B cell (primary cell): ENCODE measurements at regions not wholly inside any gene's neighbourhood (a gene's known extent, or its start where the extent isn't known, plus 50 kb on each side); places are given as distances from the start of the nearest gene placed in this dataset.

Experiments used
- ATAC-seq: fragments of 200-7000 bp; cut with Tn5 transposase; one replicate; pipeline ENCODE4 v1.10.0; 2021; ENCODE audit warnings: low read depth, mild to moderate bottlenecking, moderate number of reproducible peaks, moderate library complexity
- CTCF ChIA-PET: fragments of 350-600 bp; sonication (Branson Sonifier 250); formaldehyde crosslinking; loops from one replicate; lab custom pipeline; 2021; ENCODE audit warnings: antibody characterized with exemption, inconsistent platforms; lab: Charles Lee
- POLR2A ChIA-PET: fragments of 350-600 bp; sonication (Branson Sonifier 250); formaldehyde crosslinking; loops from one replicate; lab custom pipeline; 2021; ENCODE audit warnings: antibody characterized with exemption; lab: Charles Lee
- DNase-seq: peaks from one replicate; pipeline ENCODE4 v3.0.0; 2013
- H2AFZ ChIP-seq: 2 replicates; pipeline ENCODE4 v1.6.1; 2012; ENCODE audit warnings: mild to moderate bottlenecking, low read depth, low read length; ENCODE audit not compliant: insufficient read depth, poor library complexity, severe bottlenecking
- H3K27ac ChIP-seq, 2 donors: 1 replicate in 1 of 2; 2 replicates in 1 of 2; pipeline ENCODE4 v1.5.1; 2012 to 2013; ENCODE audit warnings: low read length in 2 of 2, mild to moderate bottlenecking in 2 of 2, moderate library complexity in 1 of 2
- H3K27me3 ChIP-seq, 4 experiments: fragments of 200-600 bp in 1 of 4; sonication (generic) in 1 of 4; replicated peaks in 1 of 4; 1 replicate in 2 of 4; 2 replicates in 2 of 4; pipeline versions ENCODE4 v1.6.1 to v1.7.0; 2013 to 2016; ENCODE audit warnings: low read length in 3 of 4, mild to moderate bottlenecking in 2 of 4, mixed read lengths in 1 of 4, moderate library complexity in 1 of 4; ENCODE audit not compliant: insufficient read depth in 4 of 4, control insufficient read depth in 3 of 4; ENCODE audit errors: control extremely low read depth in 1 of 4
- H3K36me3 ChIP-seq, 2 experiments: replicated peaks in 1 of 2; 1 replicate in 1 of 2; 2 replicates in 1 of 2; pipeline versions ENCODE4 v1.6.1 to v1.7.1; 2013; ENCODE audit warnings: low read length in 1 of 2; ENCODE audit not compliant: insufficient read depth in 2 of 2, control insufficient read depth in 1 of 2; ENCODE audit errors: control extremely low read depth in 1 of 2, extremely low read depth in 1 of 2
- H3K4me1 ChIP-seq, 2 donors: fragments of 200-600 bp in 1 of 2; sonication (generic) in 1 of 2; 1 replicate in 1 of 2; 2 replicates in 1 of 2; pipeline versions ENCODE4 v1.5.1 to v1.6.1; 2013 to 2017; ENCODE audit warnings: low read length in 2 of 2; ENCODE audit not compliant: control insufficient read depth in 2 of 2, insufficient read depth in 2 of 2
- H3K4me2 ChIP-seq: replicated peaks from 2 replicates; pipeline ENCODE3; 2012; ENCODE audit warnings: mild to moderate bottlenecking, low read depth, low read length; ENCODE audit not compliant: poor library complexity, severe bottlenecking
- H3K4me3 ChIP-seq, 5 experiments: fragments of 200-600 bp in 1 of 5; sonication (generic) in 1 of 5; 1 replicate in 3 of 5; 2 replicates in 2 of 5; pipeline versions ENCODE4 v1.5.1 to v1.7.0; 2011 to 2016; ENCODE audit warnings: low read length in 4 of 5, mild to moderate bottlenecking in 4 of 5, low read depth in 2 of 5, control low read depth in 1 of 5, moderate library complexity in 1 of 5; ENCODE audit not compliant: insufficient read depth in 1 of 5; ENCODE audit errors: control extremely low read depth in 1 of 5, extremely low read depth in 1 of 5
- H3K79me2 ChIP-seq: fragments of 200-600 bp; sonication (generic); one replicate; pipeline ENCODE4 v1.6.0; 2016; ENCODE audit warnings: low read length; ENCODE audit not compliant: control insufficient read depth, insufficient read depth
- H3K9ac ChIP-seq: fragments of 200-600 bp; sonication (generic); 2 replicates; pipeline ENCODE4 v1.6.1; 2017; ENCODE audit warnings: mild to moderate bottlenecking, low read length, moderate library complexity
- H3K9me3 ChIP-seq, 3 donors: one replicate each; pipeline versions ENCODE4 v1.6.1 to v1.7.1; 2013; ENCODE audit warnings: low read length in 2 of 3; ENCODE audit not compliant: control insufficient read depth in 2 of 3, insufficient read depth in 1 of 3; ENCODE audit errors: control extremely low read depth in 1 of 3
- H4K20me1 ChIP-seq: 2 replicates; pipeline ENCODE4 v1.6.0; 2012; ENCODE audit warnings: mild to moderate bottlenecking, low read length; ENCODE audit not compliant: insufficient read depth, control insufficient read depth, poor library complexity, severe bottlenecking
- H3K27ac Mint-ChIP-seq: one replicate; pipeline ENCODE4 v1.8.0; 2021; ENCODE audit warnings: mixed read lengths
- H3K27me3 Mint-ChIP-seq: one replicate; pipeline ENCODE4 v1.8.0; 2021; ENCODE audit warnings: mixed read lengths
- H3K4me1 Mint-ChIP-seq: one replicate; pipeline ENCODE4 v1.8.0; 2021; ENCODE audit warnings: mixed read lengths
- H3K4me3 Mint-ChIP-seq: one replicate; pipeline ENCODE4 v1.8.0; 2021; ENCODE audit warnings: mixed read lengths
- H3K9me3 Mint-ChIP-seq: one replicate; pipeline ENCODE4 v1.8.0; 2022; ENCODE audit warnings: mixed read lengths; ENCODE audit not compliant: insufficient read depth
- EZH2 ChIP-seq: IDR thresholded peaks from 2 replicates; pipeline ENCODE4 v1.6.1; 2012; ENCODE audit warnings: borderline replicate concordance, low read depth, mild to moderate bottlenecking, moderate library complexity, low read length; ENCODE audit not compliant: insufficient read depth, poor library complexity, severe bottlenecking
- WGBS: methylation state at CpG from one replicate; pipeline ENCODE4 v1.1.5; 2013; ENCODE audit warnings: missing lambda C conversion rate; ENCODE audit not compliant: insufficient coverage; 5-methylcytosine and 5-hydroxymethylcytosine counted together
- intact Hi-C: fragments of 100-400 bp; cut with micrococcal nuclease; formaldehyde crosslinking; loops from one replicate; pipeline ENCODE4 v1.10.0; 2022
- TF ChIP-seq, protein P1 (sequence below): fragments of 200-600 bp; IDR thresholded peaks from one replicate; pipeline ENCODE4 v1.8.0; 2022; ENCODE audit warnings: antibody characterized with exemption, mild to moderate bottlenecking

DNA sequence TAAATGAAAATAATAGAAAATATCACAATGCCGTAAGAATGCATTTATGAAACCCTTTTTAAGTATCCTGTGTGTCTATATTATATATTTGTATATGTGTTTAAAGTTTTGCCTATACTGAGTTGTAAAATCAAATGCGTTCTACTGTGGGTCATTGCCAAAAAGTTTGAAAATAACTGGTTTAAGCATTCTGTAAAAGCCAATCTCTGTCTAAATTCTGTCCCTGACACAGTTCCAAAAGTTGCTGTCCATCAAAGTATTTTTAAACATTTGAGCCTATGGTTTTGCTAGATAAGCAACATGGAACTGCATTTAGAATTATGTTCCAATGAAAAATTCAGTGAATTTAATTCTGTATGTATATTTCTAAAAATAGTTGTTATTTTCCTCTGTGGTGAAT lies 1360.4 kb upstream of the CRIM1 start:
- no peak overlapping the region for H3K4me2 ChIP-seq
- POLR2A ChIA-PET = no interaction called here
- H3K79me2 ChIP-seq = no peaks in the 10 kb centered on the region
- no CpG with 5 or more reads among the region's 2 CpGs for WGBS
- H2AFZ ChIP-seq = no peak overlapping the region
- H3K36me3 ChIP-seq = no peaks in the 10 kb centered on the region
- no peaks in the 10 kb centered on the region for H3K27me3 Mint-ChIP-seq
- H3K4me1 Mint-ChIP-seq = no peaks in the 10 kb centered on the region
- DNase-seq (no peak), ATAC-seq (no peak)
- TF ChIP-seq, protein P1, sequence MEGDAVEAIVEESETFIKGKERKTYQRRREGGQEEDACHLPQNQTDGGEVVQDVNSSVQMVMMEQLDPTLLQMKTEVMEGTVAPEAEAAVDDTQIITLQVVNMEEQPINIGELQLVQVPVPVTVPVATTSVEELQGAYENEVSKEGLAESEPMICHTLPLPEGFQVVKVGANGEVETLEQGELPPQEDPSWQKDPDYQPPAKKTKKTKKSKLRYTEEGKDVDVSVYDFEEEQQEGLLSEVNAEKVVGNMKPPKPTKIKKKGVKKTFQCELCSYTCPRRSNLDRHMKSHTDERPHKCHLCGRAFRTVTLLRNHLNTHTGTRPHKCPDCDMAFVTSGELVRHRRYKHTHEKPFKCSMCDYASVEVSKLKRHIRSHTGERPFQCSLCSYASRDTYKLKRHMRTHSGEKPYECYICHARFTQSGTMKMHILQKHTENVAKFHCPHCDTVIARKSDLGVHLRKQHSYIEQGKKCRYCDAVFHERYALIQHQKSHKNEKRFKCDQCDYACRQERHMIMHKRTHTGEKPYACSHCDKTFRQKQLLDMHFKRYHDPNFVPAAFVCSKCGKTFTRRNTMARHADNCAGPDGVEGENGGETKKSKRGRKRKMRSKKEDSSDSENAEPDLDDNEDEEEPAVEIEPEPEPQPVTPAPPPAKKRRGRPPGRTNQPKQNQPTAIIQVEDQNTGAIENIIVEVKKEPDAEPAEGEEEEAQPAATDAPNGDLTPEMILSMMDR = no peak
- TF ChIP-seq EZH2 = no peak
- H3K4me1 ChIP-seq = no peaks in the 10 kb centered on the region
- H3K27ac Mint-ChIP-seq = no peak overlapping the region
- H3K27me3 ChIP-seq = no peaks in the 10 kb centered on the region
- H3K4me3 ChIP-seq = no peak overlapping the region
- H4K20me1 ChIP-seq = no peaks in the 10 kb centered on the region
- H3K9me3 ChIP-seq = peaks cover 0 to 5% (median 0%) of the 10 kb centered on the region in 3 donors
- intact Hi-C loops = no loop called here
- no peak overlapping the region for H3K4me3 Mint-ChIP-seq
- no peak overlapping the region for H3K27ac ChIP-seq
- peaks cover 5% of the 10 kb centered on the region for H3K9me3 Mint-ChIP-seq
- CTCF ChIA-PET = no interaction called here
- no peak overlapping the region for H3K9ac ChIP-seq

DNA sequence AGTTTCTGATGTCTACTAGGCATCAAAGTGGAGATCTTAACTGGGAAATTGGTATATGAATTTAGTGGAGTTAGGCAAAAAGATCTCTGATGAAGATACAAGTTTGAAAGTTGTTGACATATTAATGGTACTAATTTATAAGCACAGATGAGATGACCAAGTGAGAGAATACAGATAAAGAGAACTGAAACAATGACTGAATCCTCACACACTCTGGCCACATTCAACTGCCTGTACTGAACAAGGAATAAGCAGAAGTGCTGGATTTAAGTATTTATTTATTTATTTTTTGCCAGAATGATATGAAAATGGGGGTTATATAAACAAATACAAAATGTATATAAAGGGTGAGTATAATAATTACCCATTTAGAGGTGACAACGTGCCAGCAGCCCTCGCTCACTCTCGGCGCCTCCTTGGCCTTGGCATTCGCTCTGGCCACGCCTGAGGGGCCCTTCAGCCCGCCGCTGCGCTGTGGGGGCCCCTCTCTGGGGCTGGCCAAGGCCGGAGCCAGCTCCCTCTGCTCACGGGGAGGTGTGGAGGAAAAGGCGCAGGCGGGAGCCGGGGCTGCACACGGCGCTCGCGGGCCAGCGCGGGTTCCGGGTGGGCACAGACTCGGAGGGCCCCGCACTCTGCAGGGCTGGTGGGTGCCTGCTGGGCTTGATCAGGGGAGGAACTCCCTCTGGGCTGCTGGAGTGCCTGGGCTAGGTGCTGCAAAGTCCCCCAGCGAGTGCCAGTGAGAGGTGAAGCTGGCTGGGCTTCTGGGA lies 1363.9 kb upstream of the CRIM1 start:
- CTCF ChIA-PET = no interaction called here
- no peak overlapping the region for H3K27ac ChIP-seq

More for the DNA sequence above, 1363.9 kb upstream of the CRIM1 start:
- Mint-ChIP-seq H3K27ac (no peak overlapping the region), H3K9me3 (peaks cover 5% of the 10 kb centered on the region), H3K4me1 (no peaks in the 10 kb centered on the region), H3K27me3 (no peaks in the 10 kb centered on the region), H3K4me3 (no peak overlapping the region)
- no peak overlapping the region for H2AFZ ChIP-seq
- intact Hi-C loops = no loop called here
- H3K79me2 ChIP-seq = no peaks in the 10 kb centered on the region
- peaks cover 0 to 5% (median 0%) of the 10 kb centered on the region in 3 donors for H3K9me3 ChIP-seq
- no peak overlapping the region for H3K4me2 ChIP-seq
- no peaks in the 10 kb centered on the region for H3K4me1 ChIP-seq
- no peak overlapping the region for H3K4me3 ChIP-seq
- H3K9ac ChIP-seq = no peak overlapping the region
- no peaks in the 10 kb centered on the region for H3K27me3 ChIP-seq
- POLR2A ChIA-PET = no interaction called here
- no peaks in the 10 kb centered on the region for H4K20me1 ChIP-seq
- H3K36me3 ChIP-seq = no peaks in the 10 kb centered on the region
- WGBS = 94% methylated on average over 23 of the region's 24 CpGs
- DNase-seq (no peak), ATAC-seq (no peak)
- TF ChIP-seq, protein P1 = no peak
- no peak for TF ChIP-seq EZH2
